HG03469 (cell line): ENCODE measurements at regions not wholly inside any gene's neighbourhood (a gene's known extent, or its start where the extent isn't known, plus 50 kb on each side); places are given as distances from the start of the nearest gene placed in this dataset.

Experiments used
- ATAC-seq: cut with Tn5 transposase; IDR thresholded peaks from one replicate; pipeline ENCODE4 v1.9.1; 2021; ENCODE audit warnings: mild to moderate bottlenecking, moderate library complexity, moderate number of reproducible peaks; ENCODE audit not compliant: unreplicated experiment

DNA sequence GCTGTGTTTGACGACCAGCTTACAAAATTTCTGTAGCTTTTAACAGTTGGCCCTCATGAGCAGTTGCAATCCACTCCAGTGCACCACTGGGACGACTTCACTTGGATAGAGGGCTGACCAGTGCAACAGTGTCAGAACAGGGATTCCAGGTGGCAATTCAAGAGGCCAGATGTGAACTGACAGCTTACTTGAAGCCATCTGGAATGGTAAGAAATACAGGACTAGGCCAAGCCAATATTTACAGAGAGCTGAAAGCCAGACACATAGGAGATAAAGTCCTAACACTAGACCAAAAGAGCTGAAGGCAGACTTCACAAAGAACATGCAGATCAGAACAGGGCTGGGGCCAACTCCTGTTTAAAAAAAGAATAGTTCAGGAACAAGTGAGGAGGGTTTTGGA lies 93.5 kb upstream of the NFIA start:
- ATAC-seq, result no peak

DNA sequence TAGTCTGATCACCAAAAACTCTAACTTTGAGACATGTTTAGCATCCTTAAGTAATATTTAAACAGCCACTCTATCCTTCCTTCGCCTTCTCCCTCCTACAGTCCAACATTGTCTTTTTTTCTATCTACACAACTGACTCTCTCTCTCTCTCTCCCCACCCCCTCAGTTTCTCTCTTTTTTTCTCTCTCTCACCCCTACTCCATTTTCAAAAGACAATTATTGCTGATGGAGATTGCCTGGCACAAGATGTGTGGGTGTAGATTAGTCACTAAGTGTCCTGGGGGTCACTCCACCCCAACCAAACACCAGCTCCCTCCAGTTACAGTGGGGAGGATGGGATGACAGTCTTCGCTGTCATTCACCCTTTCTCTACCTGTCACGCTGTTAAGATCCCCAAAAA lies 94.5 kb upstream of the NFIA start:
- no peak for ATAC-seq

DNA sequence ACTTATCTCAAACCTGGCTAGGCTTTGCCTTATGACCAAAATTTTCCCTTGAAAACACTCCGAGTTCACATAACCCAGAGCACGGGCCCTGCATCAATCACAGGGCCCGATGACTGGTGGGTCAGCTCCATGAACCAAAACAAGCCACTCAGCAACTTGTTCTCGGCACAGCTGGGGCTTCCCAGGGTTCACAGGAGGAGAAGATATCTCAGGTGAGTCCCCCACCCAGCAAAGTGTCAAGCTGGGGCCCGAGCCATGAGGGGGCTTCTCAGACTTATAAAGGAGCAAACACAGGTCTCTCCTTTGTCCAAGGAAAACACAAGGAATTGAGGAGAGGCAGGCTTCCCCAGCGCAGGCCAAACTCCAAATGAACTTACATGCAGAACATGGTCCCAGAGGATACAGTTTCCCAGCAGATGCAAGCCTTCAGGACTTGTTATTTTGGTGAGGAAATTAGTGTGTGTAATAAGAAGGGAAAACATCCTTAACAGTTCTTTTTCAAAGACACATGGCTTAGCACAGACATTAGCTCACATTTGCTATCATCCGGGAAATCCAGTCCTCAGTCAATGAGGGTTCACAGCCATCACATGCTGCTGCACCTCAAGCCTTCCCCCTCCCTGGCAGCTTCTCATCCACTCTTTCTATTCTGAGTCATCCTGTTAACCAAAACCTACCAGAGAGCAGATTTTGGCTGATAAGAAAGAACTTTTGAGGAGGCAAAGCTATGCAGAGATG lies 98.1 kb upstream of the NFIA start:
- ATAC-seq, result no peak

DNA sequence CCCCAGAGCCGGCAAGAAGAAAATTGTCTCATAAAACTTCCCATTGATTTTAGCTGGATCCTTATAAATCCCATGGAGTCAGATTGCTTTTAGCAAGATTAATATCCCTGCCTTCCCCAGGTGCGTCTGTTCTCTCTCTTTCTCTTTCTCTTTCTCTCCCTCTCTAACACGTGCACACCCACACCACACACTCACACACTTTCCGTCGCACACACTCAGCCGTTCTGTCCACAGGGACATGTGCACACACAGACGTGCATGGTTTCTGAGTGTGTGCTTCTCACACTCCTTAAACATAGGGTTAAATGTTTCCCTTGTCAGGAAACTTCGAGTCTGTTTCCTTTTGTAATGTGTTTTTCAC lies 98.7 kb upstream of the NFIA start:
- no peak for ATAC-seq

DNA sequence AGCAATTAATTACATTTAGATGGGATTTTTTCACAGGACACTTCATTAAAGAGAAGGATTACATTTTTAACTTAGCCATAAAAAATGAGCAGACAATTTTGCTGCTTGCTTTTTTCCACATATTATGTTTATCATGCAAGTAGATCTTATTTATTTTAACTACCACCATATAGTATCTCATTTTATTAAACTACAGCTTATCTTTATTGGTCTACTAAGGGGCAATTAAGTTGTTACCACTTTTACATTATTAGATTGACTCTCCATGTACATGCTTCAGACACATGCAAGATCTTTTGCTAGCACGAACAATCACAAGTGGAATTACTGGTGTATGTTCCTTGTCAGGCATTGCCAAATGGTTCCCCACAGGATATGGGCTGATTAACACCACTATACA lies 99.8 kb upstream of the NFIA start:
- ATAC-seq, result no peak

DNA sequence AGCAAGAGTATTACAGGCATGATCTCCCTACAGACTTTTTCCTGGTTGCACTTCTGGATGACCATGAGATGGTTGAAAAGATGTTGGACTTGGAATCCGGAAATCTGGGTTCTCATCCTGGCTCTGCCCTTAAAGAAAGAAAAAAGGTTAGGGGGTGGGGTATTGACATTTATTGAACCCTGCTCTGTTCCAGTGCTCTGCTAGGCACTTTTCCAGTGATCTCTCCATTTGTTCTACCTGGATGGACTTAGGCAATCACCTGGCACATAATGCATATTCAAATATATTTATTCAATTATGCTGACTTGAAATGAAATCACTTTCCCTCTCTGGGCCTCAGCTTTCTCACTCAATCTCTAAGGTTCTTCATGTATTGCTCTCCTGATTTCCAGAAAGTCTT lies 101.0 kb upstream of the NFIA start:
- no peak for ATAC-seq

DNA sequence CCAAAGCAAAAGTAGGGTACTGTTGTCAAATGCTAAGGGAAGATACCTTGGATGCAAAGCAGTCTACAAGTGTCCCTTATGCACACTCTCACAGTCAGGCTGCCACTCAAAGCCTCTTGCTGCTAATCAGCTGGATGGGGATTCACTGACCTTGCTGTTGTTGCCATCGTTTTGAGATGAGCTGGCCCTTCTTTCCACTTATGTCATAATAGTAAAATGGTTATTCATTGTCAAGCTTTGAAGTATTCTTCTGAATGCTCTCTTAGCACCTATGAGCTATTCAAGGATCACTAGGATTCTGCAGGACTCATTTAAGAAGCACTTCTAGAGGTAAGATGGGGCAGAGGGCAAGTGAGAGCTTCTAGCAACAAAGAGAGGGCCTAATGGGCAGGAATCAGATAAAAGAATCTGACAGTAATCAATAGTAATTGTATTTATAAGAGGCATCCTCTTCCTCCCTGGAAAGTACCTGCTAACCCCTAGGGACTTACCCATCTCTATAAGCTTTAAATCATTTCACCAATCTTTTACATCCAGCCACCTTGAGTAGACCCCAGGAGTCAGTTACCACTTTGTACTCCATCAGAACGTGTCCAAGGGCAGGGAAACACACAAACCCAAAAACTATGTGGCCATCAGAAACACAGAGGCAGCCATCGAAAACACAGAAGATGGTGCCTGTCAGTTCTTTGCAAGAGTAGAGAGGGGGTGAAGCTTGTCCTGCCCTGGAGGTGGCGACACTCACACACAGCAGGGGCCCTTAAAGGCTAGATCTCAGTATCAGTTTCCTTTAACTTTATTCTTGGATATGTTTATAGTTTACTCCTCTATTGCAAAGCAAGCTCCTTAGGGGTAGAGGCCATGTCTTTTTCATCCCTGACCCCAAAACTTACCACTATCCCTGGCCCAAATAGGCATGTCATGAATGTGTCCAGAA lies 103.7 kb upstream of the NFIA start:
- peak; percentile 55 for ATAC-seq

DNA sequence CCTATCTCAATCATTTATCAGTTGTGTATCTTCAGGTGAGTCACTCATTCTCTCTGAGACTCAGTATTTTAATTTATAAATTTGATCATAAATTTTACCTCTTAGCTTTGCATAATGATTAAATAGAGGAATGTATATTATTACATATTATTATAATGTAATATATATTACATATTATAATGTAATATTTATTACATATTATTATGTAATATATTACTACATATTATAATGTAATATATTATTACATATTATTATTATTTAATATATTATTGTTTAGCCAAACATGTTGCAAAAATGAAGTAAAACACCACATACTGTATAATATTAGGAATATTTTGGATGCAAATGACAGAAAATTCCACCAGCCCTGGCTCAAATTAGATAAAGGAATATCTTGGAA lies 104.7 kb upstream of the NFIA start:
- ATAC-seq, result no peak

DNA sequence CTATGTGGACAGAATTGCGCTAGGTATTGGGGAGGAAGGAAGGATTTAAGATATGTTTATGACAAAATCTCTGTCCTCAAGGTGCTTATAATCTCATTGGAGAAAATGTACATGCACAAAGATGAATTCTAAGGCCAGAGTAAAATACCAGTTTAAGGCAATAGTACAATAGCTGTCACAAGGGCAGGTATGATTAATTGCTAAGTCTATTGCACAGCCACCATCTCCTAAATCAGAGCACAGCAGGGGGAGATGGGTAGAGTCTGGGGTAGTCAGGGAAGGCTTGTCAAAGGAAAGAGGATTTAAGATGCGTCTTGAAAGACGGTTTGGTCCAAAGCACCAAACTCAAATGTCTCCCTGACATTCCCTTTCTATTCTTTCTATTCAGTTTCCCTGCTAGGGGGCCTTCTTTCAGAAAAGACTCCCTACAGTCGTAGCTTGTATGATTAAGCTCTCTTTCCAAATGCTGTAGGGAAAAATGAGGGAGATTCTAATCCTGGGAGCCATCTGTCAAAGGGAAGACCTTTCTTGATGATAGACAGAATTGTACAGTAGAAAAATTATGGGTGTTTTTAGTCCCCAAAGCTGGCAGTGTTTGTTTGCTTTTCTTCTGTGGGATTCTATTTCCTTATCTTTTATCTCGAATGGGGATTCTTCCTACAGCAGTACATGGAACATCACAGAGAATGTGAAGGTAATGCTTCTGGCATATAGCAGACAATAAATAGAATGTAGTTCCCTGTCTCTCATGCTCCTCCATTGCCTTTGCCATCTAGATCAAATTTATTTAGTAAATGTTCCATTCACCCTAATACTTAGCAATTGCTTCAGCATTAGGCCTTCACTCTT lies 107.6 kb upstream of the NFIA start:
- no peak for ATAC-seq

DNA sequence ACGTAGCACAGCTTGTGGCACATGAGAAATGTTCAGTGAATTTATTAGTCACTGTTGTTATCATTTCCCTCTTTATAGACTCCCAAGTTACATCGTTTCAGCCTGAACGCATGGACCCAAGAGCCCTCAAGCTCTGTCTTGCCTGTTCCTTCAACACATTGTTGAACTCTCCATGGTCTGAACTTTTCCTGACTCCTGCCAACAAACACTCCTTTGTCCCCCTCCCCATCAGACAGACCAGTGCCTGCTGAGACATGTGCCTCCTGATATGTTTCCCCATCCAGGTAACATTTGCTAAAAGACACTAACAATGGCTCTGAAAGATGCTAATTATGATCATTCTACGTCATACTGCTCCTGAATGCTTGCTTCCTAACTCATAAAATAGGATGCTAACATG lies 108.7 kb upstream of the NFIA start:
- no peak for ATAC-seq

DNA sequence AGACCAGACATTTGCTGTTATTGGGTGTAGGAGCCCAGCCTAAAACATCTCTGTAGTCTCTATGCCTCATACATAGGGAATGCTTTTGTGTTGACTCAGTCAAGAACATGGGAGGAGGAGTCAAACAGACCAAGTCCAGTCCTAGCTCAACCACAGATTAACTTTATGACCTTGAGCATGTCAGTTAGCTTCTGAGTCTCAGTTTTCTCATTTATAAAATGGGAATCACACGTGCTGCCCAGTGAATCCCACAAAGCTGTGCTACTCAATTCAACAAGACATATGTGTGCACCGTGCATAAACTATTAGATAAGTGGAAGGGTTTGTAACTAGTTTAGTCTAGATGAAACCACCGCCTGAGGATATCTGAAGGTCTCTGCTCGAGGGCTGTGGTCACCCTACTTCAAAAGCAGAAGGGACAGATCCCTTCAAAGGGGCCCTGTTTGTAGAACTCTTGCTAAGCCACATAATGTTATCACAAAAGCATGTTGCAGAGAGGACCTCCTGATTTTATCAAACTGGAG lies 109.5 kb upstream of the NFIA start:
- ATAC-seq, result no peak

DNA sequence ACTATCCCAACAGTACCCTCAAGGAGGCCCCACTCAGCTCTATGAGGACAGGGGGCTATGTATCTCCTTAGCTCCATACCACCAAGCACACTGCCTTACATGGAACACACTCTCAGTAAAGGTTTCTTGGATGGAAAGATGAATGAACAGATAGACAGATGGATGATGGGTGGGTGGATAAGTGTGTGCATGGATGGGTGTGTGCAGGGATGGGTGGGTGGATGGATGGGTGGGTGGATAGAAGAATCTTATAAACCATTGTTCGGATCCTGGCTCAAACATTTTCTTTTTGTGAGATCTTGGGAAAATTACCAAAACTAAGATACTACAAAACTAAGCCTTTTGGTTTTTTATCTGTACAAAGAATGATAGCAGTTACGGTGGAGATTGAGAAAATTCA lies 111.0 kb upstream of the NFIA start:
- no peak for ATAC-seq

DNA sequence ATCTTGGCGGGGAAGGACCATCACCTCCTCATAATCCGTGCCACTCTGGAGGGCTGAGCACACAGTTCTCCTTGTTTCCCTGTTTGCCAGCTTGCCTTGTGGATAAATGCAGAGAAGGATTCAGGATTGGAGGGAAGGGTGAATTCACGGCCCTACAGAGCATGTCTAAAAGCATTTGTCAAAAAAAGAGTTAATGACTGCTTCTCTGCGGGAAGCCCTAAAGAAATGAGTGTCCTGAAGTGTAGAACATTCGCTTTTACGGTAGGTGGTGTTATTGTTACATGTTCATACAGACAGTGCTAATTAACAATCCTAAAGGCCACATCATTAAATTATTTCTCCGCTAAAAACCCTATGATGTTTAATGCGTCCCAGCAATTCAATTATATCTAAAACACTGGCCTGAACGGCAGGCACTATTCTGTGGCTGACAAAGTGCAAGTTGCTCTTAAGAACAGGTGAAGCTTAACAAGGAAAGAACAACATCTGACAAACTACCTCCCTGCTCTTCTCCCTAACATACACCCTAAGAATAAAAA lies 112.3 kb upstream of the NFIA start:
- no peak for ATAC-seq

DNA sequence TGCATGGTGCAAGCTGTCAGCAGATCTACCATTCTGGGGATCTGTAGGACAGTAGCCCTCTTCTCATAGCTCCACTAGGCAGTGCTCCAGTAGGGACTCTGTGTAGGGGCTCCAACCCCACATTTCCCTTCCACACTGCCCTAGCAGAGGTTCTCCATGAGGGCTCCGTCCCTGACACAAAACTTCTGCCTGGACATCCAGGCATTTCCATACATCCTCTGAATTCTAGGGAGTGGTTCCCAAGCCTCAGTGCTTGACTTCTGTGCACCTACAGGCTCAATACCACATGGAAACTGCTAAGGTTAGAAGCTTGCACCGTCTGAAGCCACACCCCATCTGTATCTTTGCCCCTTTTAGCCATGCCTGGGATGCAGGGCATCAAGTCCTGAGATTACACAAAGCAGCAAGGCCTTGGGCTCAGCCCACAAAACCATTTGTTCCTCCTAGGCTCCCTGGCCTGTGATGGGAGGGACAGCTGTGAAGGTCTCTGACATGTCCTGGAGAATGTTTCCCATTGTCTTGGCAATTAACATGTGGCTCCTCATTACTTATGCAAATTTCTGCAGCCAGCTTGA lies 117.0 kb upstream of the NFIA start:
- ATAC-seq, result no peak

DNA sequence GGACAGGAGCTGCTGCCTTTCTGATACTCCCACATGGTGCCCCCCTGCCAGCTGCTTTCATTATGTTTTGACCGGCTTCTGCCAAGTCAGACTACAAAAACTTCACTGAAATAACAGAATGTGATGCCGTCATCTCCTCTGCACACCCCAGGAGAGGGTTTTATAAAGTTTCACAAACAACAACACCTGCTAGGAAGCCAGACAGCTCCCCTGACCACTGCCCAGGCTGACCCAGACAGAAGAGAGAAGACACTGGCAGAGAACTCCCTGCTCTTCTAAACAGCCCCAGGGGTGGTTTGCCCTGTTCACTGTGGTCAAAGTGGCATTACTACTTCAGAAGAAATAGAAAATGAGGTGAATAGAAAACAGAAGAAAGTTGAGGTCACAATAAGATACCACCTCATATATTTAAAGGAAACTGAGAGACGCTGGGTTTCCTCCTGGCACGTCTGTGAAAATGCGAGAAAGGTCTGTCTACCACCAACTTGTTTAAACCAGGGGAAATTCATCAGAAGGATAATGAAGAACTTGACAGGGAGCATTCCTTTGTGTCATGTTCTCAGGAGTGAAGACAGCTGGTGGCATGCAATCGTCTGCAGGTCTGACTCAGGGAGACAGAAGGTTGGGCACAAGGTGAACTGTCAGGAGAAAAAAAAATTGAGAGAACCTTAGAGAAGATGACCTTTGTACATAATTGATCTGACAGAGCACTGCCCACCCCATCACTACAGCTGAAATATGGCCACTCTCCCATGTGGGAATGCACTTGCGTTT lies 119.0 kb upstream of the NFIA start:
- no peak for ATAC-seq

DNA sequence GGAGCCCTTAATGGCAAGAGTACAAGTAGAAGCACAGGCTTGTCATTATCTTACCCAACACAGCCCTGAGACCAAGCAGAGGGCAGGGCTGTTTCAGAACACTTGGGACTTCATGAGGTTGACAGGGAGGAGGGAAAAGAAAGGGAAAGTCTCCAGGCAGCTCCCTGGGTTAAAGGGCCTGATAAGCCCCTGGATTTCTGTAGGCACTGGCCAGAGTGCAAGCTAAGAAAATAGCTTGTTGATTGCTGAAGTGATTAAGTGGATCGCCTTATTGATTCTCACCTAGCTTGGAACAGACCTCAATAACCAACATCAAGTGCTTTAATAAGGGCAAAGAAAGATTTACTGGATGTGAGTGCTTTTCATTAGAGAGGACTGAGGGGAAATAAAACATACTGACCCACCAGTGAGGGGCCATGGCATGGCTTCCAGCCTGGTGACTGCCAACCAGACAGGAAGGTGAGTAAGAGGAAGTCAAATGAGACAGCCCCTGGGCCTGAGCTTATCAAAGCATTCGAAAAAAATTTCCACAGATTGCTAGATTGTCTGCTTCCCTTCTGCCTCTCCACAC lies 121.4 kb upstream of the NFIA start:
- no peak for ATAC-seq

DNA sequence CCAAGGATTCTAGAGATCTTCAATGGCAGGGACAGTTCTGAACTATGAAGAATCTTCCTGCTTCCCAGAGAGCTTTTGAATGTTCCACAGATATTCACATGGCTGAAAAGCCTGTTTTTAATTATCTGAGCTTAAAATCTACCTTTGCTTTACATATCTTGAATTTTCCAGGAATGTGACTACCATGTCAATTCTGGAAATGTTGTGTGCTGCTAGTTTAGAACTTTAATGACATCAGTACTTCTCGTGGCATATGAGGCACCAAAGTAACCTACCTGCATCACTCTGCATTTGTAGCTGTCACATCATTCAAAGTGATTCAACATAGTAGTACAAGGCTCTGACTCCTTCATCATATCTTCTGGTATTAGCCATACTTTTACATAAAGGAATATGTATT lies 122.7 kb upstream of the NFIA start:
- ATAC-seq, result no peak

DNA sequence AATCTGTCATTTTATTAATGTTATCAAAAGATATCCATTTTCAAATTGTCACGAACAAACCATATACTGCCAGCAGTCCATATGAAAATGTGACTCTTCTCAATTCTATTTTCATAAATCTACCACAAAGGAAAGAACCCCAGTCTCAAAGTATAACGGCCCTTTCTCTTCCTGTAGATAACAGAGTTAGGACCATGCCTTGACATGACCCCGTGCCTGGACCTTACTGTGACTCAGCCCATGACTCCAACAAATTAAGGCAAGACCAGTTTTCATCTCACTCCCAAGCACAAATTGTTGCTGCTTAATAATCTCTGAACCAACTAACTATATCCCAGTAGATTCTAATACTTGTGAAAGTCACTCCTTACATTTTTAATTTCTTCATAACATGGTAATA lies 124.4 kb upstream of the NFIA start:
- ATAC-seq, result no peak

DNA sequence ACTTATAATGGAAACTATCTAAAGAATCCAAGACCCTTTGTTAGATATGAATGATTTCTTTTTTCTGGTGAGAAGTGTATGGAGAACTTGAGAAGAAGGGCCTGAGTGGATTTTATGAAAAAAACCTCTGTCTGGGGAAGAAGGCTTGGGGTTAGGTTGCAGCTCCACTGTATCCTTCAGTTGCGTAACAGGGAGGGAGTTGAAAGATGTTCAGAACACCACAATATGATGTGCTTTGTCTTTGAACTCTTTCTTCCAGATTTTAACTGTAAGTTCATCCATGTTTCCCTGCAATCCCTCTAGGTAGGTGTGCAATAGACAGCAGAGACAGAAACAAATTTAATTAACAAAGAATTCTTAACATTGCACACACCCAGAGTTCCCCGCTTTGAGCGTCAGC lies 125.8 kb upstream of the NFIA start:
- no peak for ATAC-seq
